ENCODE measurements at regions not wholly inside any gene's neighbourhood (a gene's known extent, or its start where the extent isn't known, plus 50 kb on each side); places are given as distances from the start of the nearest gene placed in this dataset.

DNA sequence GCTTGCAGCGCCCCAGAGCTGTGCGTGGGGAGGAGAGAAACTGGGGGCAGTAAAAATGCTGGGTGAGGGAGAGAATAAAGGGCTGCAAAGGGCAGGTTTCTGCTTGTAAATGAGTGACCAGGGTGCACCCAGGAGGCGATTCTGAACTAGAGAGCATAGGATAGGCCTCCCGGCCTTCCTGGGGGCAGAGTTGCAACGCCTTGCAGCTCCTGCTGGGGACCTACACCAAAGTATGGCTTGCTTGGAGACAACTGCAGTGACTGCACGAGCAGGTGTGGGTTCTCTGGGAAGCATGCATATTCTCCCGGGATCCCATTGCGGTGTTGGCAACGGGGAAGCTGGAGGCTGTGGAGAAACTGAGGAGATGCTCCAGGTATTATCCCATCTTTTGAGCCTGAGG, 111.6 kb upstream of the SPACA1 start (continued):
- TF ChIP-seq, protein P1, sequence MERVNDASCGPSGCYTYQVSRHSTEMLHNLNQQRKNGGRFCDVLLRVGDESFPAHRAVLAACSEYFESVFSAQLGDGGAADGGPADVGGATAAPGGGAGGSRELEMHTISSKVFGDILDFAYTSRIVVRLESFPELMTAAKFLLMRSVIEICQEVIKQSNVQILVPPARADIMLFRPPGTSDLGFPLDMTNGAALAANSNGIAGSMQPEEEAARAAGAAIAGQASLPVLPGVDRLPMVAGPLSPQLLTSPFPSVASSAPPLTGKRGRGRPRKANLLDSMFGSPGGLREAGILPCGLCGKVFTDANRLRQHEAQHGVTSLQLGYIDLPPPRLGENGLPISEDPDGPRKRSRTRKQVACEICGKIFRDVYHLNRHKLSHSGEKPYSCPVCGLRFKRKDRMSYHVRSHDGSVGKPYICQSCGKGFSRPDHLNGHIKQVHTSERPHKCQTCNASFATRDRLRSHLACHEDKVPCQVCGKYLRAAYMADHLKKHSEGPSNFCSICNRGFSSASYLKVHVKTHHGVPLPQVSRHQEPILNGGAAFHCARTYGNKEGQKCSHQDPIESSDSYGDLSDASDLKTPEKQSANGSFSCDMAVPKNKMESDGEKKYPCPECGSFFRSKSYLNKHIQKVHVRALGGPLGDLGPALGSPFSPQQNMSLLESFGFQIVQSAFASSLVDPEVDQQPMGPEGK (CRISPR knock-in tag; IDR thresholded peaks at IDR 0.05; ENCODE audit: borderline replicate concordance), result no peak
- TF ChIP-seq, protein P2, sequence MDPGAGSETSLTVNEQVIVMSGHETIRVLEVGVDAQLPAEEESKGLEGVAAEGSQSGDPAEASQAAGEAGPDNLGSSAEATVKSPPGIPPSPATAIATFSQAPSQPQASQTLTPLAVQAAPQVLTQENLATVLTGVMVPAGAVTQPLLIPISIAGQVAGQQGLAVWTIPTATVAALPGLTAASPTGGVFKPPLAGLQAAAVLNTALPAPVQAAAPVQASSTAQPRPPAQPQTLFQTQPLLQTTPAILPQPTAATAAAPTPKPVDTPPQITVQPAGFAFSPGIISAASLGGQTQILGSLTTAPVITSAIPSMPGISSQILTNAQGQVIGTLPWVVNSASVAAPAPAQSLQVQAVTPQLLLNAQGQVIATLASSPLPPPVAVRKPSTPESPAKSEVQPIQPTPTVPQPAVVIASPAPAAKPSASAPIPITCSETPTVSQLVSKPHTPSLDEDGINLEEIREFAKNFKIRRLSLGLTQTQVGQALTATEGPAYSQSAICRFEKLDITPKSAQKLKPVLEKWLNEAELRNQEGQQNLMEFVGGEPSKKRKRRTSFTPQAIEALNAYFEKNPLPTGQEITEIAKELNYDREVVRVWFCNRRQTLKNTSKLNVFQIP (CRISPR knock-in tag; IDR thresholded peaks at IDR 0.05; ENCODE audit: borderline replicate concordance, low read depth), result no peak
- TF ChIP-seq SNAI2 (CRISPR knock-in tag; IDR thresholded peaks at IDR 0.05), result no peak

DNA sequence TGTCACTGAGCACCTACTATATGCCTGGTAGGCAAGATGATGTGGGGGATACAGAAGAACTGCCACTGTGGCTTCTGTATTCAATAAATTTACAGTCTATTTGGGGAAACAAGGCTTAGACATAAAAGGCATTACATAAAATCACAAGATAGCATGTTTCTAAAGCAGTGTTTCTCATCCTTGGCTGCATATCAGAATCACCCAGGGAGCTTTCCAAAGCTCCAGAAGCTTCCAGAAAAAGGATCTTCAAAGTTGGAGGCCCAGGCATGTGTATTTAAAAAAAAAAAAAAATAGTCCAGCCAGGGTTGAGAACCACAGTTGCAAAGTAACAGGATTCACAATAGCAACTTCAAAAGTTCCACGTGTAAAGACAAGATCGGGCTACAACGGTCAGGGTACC, 112.4 kb upstream of the SPACA1 start:
- ATAC-seq, result no peak
- no peak for TF ChIP-seq PPARA (CRISPR knock-in tag; IDR thresholded peaks at IDR 0.05; ENCODE audit: borderline replicate concordance)
- no peak for TF ChIP-seq ZFP3 (CRISPR knock-in tag; IDR thresholded peaks at IDR 0.05)
- TF ChIP-seq ARNTL (CRISPR knock-in tag; IDR thresholded peaks at IDR 0.05; ENCODE audit: borderline replicate concordance, low read depth), result no peak
- no peak for TF ChIP-seq ESRRG (CRISPR knock-in tag; IDR thresholded peaks at IDR 0.05)
- TF ChIP-seq, protein P3, sequence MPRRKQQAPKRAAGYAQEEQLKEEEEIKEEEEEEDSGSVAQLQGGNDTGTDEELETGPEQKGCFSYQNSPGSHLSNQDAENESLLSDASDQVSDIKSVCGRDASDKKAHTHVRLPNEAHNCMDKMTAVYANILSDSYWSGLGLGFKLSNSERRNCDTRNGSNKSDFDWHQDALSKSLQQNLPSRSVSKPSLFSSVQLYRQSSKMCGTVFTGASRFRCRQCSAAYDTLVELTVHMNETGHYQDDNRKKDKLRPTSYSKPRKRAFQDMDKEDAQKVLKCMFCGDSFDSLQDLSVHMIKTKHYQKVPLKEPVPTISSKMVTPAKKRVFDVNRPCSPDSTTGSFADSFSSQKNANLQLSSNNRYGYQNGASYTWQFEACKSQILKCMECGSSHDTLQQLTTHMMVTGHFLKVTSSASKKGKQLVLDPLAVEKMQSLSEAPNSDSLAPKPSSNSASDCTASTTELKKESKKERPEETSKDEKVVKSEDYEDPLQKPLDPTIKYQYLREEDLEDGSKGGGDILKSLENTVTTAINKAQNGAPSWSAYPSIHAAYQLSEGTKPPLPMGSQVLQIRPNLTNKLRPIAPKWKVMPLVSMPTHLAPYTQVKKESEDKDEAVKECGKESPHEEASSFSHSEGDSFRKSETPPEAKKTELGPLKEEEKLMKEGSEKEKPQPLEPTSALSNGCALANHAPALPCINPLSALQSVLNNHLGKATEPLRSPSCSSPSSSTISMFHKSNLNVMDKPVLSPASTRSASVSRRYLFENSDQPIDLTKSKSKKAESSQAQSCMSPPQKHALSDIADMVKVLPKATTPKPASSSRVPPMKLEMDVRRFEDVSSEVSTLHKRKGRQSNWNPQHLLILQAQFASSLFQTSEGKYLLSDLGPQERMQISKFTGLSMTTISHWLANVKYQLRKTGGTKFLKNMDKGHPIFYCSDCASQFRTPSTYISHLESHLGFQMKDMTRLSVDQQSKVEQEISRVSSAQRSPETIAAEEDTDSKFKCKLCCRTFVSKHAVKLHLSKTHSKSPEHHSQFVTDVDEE (CRISPR knock-in tag; IDR thresholded peaks at IDR 0.05), result no peak
- TF ChIP-seq, protein P4, sequence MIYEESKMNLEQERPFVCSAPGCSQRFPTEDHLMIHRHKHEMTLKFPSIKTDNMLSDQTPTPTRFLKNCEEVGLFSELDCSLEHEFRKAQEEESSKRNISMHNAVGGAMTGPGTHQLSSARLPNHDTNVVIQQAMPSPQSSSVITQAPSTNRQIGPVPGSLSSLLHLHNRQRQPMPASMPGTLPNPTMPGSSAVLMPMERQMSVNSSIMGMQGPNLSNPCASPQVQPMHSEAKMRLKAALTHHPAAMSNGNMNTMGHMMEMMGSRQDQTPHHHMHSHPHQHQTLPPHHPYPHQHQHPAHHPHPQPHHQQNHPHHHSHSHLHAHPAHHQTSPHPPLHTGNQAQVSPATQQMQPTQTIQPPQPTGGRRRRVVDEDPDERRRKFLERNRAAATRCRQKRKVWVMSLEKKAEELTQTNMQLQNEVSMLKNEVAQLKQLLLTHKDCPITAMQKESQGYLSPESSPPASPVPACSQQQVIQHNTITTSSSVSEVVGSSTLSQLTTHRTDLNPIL (CRISPR knock-in tag; IDR thresholded peaks at IDR 0.05; ENCODE audit: low read depth), result no peak
- TF ChIP-seq ZC3H10 (CRISPR knock-in tag; IDR thresholded peaks at IDR 0.05), result no peak
- TF ChIP-seq BACH2 (CRISPR knock-in tag; IDR thresholded peaks at IDR 0.05; ENCODE audit: borderline replicate concordance), result no peak
- no peak for TF ChIP-seq ZNF70 (CRISPR knock-in tag; IDR thresholded peaks at IDR 0.05)
- TF ChIP-seq, protein P1 (CRISPR knock-in tag; IDR thresholded peaks at IDR 0.05; ENCODE audit: borderline replicate concordance), result no peak
- TF ChIP-seq RARB (CRISPR knock-in tag; IDR thresholded peaks at IDR 0.05), result no peak
- TF ChIP-seq CSDC2 (CRISPR knock-in tag; IDR thresholded peaks at IDR 0.05), result no peak
- no peak for TF ChIP-seq ZNF8 (CRISPR knock-in tag; IDR thresholded peaks at IDR 0.05)
- no peak for TF ChIP-seq TOX (CRISPR knock-in tag; IDR thresholded peaks at IDR 0.05; ENCODE audit: borderline replicate concordance)
- no peak for TF ChIP-seq OSR1 (CRISPR knock-in tag; IDR thresholded peaks at IDR 0.05)
- TF ChIP-seq GLIS3 (CRISPR knock-in tag; IDR thresholded peaks at IDR 0.05), result no peak
- TF ChIP-seq, protein P2 (CRISPR knock-in tag; IDR thresholded peaks at IDR 0.05; ENCODE audit: borderline replicate concordance, low read depth), result no peak
- TF ChIP-seq ISL1 (CRISPR knock-in tag; IDR thresholded peaks at IDR 0.05), result no peak
- no peak for TF ChIP-seq TCF4 (CRISPR knock-in tag; IDR thresholded peaks at IDR 0.05; ENCODE audit: borderline replicate concordance)
- TF ChIP-seq, protein P5, sequence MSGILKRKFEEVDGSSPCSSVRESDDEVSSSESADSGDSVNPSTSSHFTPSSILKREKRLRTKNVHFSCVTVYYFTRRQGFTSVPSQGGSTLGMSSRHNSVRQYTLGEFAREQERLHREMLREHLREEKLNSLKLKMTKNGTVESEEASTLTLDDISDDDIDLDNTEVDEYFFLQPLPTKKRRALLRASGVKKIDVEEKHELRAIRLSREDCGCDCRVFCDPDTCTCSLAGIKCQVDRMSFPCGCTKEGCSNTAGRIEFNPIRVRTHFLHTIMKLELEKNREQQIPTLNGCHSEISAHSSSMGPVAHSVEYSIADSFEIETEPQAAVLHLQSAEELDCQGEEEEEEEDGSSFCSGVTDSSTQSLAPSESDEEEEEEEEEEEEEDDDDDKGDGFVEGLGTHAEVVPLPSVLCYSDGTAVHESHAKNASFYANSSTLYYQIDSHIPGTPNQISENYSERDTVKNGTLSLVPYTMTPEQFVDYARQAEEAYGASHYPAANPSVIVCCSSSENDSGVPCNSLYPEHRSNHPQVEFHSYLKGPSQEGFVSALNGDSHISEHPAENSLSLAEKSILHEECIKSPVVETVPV (CRISPR knock-in tag; IDR thresholded peaks at IDR 0.05), result no peak
